ENCODE measurements at regions not wholly inside any gene's neighbourhood (a gene's known extent, or its start where the extent isn't known, plus 50 kb on each side); places are given as distances from the start of the nearest gene placed in this dataset.

GRCh38 chrX:94560930-94561329, 886.9 kb downstream of the FAM133A start:
- H3K27ac ChIP-seq, result no peak overlapping the region
- no peak for TF ChIP-seq CTCF (conservative IDR thresholded peaks at IDR 0.05)

GRCh38 chrX:94576367-94577004, 902.5 kb downstream of the FAM133A start:
- H3K27ac ChIP-seq, result no peak overlapping the region
- TF ChIP-seq CTCF (conservative IDR thresholded peaks at IDR 0.05), result peak; percentile 53
- no peak for TF ChIP-seq ZFX (IDR thresholded peaks at IDR 0.05)

GRCh38 chrX:94600077-94600476, 926.1 kb downstream of the FAM133A start:
- no peak overlapping the region for H3K27ac ChIP-seq

GRCh38 chrX:94612140-94612539, 938.1 kb downstream of the FAM133A start:
- TF ChIP-seq ZFX (IDR thresholded peaks at IDR 0.05) (no peak), CTCF (conservative IDR thresholded peaks at IDR 0.05) (no peak)
- no peak overlapping the region for H3K27ac ChIP-seq

More at GRCh38 chrX:94600077-94600476, 926.1 kb downstream of the FAM133A start:
- TF ChIP-seq ZFX (IDR thresholded peaks at IDR 0.05) (no peak), CTCF (conservative IDR thresholded peaks at IDR 0.05) (no peak)

- TF ChIP-seq ZFX (IDR thresholded peaks at IDR 0.05) (no peak), CTCF (conservative IDR thresholded peaks at IDR 0.05) (peak; percentile 16)
- H3K27ac ChIP-seq, result no peak overlapping the region
Measured at GRCh38 chrX:94633237-94633636, 959.2 kb downstream of the FAM133A start.

GRCh38 chrX:94635003-94635402, 961.0 kb downstream of the FAM133A start:
- TF ChIP-seq CTCF (conservative IDR thresholded peaks at IDR 0.05) (no peak), ZFX (IDR thresholded peaks at IDR 0.05) (no peak)
- H3K27ac ChIP-seq, result no peak overlapping the region

- TF ChIP-seq CTCF (conservative IDR thresholded peaks at IDR 0.05) (no peak), ZFX (IDR thresholded peaks at IDR 0.05) (no peak)
Measured at GRCh38 chrX:94645726-94646125, 971.7 kb downstream of the FAM133A start.

More at GRCh38 chrX:94645726-94646125, 971.7 kb downstream of the FAM133A start:
- H3K27ac ChIP-seq, result no peak overlapping the region
